Activated gamma-delta T cell treated with Interleukin-2 at 50 U/mL for 16 hours (primary cell): ENCODE measurements at regions not wholly inside any gene's neighbourhood (a gene's known extent, or its start where the extent isn't known, plus 50 kb on each side); places are given as distances from the start of the nearest gene placed in this dataset.

ENCODE experiments used
- DNase-seq: peaks from one replicate; pipeline ENCODE4 v3.0.0-alpha.2; 2020

- DNase-seq = no peak
Observed at GRCh38 chr12:91563011-91563765, 380.6 kb upstream of the DCN start.

GRCh38 chr12:91562476-91562875 lies 379.9 kb upstream of the DCN start:
- no peak for DNase-seq

- DNase-seq = no peak
Observed at GRCh38 chr12:91561958-91562325, 379.3 kb upstream of the DCN start.

- no peak for DNase-seq
Observed at GRCh38 chr12:91561301-91561957, 378.8 kb upstream of the DCN start.

DNA sequence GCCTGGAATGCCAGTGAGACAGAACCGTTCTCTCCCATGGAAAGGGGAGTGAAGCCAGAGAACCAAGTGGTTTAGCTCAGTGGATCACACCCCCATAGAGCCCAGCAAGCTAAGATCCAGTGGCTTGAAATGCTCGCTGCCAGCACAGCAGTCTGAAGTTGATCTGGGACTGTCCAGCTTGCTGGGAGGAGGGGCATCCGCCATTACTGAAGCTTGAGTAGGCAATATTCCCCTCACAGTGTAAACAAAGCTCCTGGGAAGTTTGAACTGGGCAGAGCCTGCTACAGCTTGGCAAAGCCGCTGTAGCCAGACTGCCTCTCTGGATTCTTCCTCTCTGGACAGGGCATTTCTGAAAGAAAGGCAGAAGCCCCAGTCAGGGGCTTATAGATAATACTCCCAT lies 374.3 kb upstream of the DCN start:
- no peak for DNase-seq

GRCh38 chr12:91555436-91556415 lies 373.1 kb upstream of the DCN start:
- DNase-seq = no peak

DNA sequence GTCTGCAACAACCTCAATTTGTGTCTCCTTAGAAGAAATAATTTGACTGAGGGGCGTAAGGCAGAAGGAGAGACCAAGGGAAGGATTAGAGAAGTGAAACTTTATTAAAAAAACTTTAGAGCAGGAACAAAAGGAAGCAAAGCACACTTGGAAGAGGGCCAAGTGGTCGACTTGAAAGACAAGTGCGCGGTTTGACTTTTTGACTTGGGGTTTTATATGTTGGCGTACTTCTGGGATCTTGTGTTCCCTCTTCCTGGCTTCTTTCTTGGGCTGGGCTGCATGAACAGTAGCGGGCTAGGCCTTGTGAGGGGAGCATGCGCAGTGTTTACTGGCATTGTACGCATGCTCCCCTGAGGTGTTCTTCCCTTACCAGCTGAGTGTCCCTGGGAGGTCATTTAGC lies 369.3 kb upstream of the DCN start:
- DNase-seq = no peak

DNA sequence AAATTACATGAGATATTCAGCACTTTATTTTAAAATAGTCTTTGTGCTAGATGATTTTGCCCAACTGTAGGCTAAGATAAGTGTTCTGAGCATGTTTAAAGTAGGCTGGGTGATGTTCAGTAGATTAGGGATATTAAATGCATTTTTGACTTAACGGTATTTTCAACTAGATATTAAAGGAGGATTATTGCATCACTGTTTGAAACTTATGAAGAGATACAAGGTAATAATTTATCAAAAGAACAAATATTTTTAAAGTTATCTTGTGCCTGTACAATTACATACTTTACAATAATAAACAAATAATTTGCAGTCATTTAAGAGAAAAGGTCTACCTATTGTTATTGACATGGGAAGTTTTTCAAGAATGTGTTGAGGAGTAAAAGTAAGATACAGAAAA lies 368.6 kb upstream of the DCN start:
- no peak for DNase-seq

DNA sequence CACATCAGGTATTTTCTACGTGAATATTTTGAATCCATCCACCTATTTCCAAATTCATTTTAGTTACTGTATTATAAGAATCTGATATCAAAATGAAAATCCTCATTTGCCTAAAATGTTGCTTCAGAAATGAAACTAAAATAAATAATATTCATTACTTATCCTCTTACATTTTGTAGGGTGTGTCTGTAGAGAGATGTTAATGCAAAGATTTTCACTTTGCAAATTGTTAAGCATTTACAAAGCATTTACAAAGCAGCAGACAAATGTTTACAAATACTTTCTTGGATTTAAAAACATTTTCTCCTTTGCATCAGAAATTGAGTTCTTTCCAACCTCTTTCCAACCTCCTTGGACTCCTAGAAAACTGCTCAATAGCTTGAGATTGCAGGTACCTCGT lies 360.0 kb upstream of the DCN start:
- no peak for DNase-seq

DNA sequence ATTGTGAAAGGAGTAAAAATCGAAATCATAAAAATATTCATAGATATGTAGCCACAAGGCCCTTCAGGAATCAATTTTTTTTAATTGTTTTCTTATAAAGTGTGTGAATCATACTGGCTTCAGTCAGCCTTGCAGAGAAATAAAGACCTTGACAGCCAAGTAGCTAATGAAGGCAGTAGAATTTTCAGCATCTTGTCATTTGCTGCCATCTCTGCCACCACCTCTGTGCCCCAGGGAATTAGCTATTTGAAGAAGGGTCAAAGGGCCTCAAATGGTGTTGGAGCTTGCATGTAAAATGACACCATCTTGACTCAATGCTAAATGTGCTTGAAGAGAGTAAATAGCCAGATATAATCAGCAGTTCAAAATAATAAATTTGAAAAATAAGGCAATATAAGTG lies 359.4 kb upstream of the DCN start:
- DNase-seq = no peak

GRCh38 chr12:91538418-91538817 lies 355.8 kb upstream of the DCN start:
- DNase-seq = no peak

DNA sequence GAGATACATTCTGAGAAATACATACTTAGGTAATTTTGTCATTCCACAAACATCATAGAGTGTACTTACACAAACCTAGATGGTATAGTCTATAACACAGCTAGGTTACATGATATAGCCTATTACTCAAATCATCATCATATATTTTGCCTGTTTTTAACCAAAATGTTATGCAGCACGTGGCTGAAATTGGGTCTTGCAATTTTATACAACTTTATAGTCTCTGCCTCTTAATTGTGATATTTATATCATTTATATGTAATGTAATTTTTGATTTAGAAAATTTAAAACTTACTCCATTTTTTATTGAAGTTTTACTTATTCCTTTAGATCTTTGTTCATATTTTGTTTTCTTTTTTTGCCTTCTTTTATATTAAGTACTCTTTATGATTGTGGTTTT lies 350.7 kb upstream of the DCN start:
- no peak for DNase-seq

DNA sequence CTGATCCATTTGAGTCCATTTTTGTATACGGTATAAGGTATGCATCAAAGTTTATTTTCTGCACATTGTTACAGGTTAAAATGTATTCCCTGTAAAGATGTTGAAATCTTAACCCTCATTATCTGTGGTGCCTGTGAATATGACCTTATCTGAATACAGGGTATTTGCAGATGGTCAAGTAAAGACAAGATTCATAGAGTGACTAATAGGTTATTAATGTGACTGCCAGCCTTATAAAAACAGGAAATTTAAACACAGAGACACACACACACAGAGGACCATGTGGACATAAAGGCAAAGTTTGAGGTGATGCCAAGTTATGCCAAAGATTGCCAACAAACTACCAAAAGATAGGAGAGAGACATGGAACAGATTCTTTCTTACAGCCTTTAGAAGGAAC lies 347.2 kb upstream of the DCN start:
- DNase-seq = no peak

- DNase-seq = no peak
Observed at GRCh38 chr12:91523831-91524230, 341.2 kb upstream of the DCN start.

DNA sequence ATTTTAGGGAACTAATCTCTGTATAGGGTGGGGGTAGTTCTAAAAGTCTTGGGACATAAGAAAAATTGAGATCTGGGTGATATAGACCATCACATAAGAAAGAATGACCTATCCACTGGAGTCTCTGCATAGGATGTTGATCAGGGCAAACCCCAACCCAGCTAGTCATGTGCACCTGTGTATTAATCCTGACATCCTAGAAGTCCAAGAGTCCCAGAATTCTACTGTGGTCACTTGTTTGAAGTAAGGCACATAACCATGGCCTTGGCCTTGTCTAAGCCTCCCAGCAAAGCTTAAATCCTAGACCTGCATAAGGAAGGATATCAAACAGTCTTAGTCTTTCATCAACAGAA lies 334.1 kb upstream of the DCN start:
- no peak for DNase-seq

GRCh38 chr12:91515944-91516694 lies 333.5 kb upstream of the DCN start:
- DNase-seq = no peak

GRCh38 chr12:91513313-91513712 lies 330.7 kb upstream of the DCN start:
- DNase-seq = no peak

- no peak for DNase-seq
Observed at GRCh38 chr12:91511795-91512420, 329.3 kb upstream of the DCN start.

- DNase-seq = no peak
Observed at GRCh38 chr12:91507754-91508153, 325.1 kb upstream of the DCN start.

- DNase-seq = no peak
Observed at GRCh38 chr12:91506452-91506851, 323.8 kb upstream of the DCN start.

DNA sequence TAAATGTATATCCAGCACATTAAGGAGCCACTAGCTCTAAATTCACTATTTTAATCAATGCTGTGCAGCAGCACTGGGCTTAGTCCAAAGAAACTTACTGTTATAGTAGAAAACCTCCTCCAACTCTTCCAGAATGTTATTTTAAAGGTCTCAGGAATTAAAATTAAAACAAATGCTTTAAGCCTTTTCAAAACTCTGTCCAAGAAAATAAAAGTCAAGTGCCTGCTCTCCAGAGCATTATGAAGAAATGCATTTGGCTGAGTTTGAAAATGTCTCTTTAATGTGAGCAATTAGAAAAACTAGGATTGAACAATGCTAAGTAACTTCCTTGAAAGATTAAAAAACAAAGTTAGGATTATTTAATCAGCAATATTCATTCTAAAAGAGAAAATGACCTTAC lies 322.4 kb upstream of the DCN start:
- no peak for DNase-seq

DNA sequence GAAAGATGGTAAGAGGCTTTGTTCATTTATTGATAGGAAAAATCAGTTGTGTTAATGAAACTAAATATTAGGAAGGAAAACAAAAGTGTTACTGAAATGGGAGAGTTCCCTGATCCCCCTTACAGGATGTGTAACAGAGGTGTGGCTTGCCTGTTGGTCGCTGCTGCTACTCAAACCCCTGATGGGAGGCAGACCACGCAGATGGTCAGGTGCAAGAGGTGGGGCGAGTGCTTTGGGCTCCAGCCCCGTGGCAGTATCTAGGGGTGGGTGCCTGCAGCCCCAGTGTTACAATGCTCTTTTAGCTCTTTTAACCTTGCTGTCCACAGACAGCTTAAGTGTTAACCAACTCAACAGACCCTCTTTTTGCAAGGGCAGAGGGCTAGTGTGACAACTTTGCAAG lies 319.6 kb upstream of the DCN start:
- no peak for DNase-seq

- no peak for DNase-seq
Observed at GRCh38 chr12:91496337-91496736, 313.7 kb upstream of the DCN start.
